Amygdala (tissue), 56 donors: ENCODE measurements at regions not wholly inside any gene's neighbourhood (a gene's known extent, or its start where the extent isn't known, plus 50 kb on each side); places are given as distances from the start of the nearest gene placed in this dataset.

Experiments used
- DNase-seq, 56 donors: peaks; one replicate each; lab custom pipeline; 2025; lab: John Stamatoyannopoulos, UW

- DNase-seq: no peak
Measured at GRCh38 chr10:44301781-44302355, 83.0 kb downstream of the CXCL12 start.

- DNase-seq: peak in 7 of 56 donors; percentile 30 to 78 (median 47)
Measured at GRCh38 chr10:44300666-44301649, 83.9 kb downstream of the CXCL12 start.

DNA sequence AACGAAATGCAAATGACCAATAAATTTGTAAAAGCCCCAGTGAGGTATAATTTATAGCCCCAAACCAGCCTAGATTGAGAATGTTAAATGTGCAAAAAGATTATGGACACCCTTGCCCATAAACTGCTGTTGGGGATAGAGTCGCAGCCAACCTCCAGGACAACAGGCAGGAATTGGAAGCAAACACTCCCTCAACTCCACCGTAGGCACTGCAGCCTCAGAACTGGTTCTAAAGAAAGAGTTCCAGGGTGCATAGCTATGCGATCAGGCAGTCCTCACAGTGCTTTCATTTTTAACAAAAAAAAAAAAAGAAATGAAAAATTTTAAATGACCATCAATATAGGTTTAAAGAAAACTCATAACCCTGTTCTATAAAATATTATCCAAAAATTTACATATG, 86.2 kb downstream of the CXCL12 start:
- no peak for DNase-seq

GRCh38 chr10:44297963-44298362, 86.9 kb downstream of the CXCL12 start:
- no peak for DNase-seq

DNA sequence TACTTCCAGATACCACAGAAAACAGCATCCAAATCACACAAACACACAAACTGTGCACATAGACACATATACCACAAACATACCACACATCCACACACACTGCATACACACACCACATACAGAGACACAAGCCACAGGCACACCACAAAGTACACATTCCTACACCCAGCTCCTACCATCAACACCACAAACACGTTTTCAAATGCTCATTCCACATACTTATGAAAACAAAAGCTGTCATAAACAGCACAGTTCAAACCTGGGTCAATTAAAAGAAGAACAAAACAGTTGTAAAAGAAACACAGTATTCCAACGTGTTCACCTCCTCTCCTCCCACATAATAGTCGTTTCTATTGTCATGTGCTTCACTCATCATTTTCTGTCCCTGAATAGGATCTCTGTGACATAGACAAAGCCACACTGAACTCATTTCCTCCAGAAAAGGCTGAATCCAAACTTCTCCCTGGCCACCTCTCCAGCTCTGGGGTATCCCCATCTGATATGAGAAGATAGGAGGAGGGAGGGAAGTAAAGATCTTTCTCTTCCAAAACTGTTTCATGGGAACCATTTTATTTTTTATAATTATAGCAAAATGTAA, 89.2 kb downstream of the CXCL12 start:
- no peak for DNase-seq

DNA sequence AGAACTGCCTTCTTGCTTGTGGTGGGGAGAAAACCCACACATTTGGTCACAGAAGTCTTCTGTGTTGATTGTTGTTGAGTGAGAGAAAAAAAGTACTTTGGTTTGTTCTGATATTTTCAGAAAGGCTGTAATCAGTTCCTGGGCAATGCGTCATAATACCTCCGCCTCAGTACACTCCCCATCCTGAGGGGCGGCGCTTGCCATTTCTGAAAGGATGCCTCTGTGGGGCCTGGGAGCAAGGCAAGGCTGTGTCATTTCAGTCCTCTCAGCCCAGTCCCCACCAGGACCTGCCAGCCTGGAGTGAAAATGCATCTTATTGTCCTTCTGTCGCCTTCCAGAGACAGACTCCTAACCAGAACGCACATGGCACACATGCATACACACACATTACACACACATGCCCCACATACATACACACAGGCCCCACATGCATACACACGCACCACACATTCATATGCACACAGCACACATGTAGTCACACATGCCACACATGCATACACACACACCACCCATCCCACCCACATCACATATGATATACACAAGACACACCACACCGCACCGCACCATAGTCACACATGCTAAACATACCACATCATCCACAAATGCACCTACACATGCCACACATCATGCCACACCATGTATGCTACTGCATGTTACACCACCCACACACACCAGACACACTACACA, 90.0 kb downstream of the CXCL12 start:
- DNase-seq: peak in 1 of 56 donors; percentile 32

GRCh38 chr10:44293842-44294241, 91.1 kb downstream of the CXCL12 start:
- no peak for DNase-seq

DNA sequence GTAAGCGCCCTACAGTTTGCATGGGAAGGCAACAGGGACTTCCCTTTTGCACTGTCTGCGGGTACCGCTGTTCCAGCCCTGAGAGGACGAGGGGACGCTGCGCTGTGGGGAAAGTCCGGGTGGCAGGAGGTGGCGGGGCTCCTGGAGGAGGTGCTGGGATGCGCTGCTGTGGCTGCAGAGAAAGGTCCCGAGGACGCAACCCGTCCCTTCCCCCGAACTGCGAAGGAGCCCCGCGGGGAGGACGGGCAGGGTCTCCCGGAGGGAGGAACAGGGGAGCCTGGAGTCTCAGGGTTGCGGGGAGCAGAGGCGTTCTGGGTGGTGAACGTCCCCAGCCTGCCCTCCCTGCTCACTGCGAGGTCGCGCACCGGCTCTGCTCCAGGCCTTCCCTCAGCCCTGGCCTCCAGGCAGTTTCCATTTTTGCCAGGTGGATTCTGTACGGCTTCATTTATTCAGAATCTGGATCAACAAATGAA, 91.6 kb downstream of the CXCL12 start:
- DNase-seq: peak in 1 of 56 donors; percentile 29

- DNase-seq: peak in 6 of 56 donors; percentile 25 to 59 (median 38)
Measured at GRCh38 chr10:44292390-44293002, 92.4 kb downstream of the CXCL12 start.

DNA sequence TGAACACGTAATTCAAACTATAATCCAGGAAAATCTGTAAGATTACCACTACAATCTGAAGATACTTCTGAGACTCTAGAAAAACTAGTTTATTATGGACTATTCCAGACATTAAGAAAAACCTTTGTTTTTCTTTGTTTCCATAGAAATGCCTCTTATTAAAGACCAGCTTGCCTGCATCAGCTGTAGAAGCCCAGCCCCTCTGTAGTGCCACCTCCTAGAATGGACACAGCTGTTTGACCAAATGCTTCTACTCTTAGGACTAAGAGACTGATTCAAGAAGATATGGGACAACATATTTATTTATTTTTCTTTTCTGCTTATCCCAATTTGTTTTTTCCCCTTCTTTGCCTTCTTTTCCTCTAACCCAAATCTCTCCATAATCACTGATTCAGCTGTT, 93.8 kb downstream of the CXCL12 start:
- DNase-seq: no peak

DNA sequence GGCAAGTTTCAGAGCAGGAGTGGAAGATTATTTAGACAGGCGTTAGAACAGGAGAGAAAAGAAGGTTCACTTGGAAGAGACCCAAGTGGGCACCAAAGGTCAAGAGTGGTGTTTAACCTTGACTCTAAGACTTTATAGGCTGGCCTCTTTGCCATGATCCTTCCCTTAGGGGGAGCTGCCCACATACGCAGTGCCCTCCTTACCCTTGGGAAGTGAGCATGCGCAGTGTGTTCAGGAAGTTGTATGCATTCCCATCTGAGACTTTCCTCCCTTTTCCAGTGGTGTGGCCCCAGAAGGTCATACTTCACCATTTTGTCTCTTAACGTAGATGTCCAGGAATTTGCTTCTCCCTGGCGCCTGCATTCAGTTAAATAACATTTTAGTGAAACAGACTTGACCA, 95.8 kb downstream of the CXCL12 start:
- no peak for DNase-seq

- no peak for DNase-seq
Measured at GRCh38 chr10:44287408-44287807, 97.5 kb downstream of the CXCL12 start.

- no peak for DNase-seq
Measured at GRCh38 chr10:44284198-44285084, 100.5 kb downstream of the CXCL12 start.

- DNase-seq: no peak
Measured at GRCh38 chr10:44282626-44283300, 102.1 kb downstream of the CXCL12 start.

DNA sequence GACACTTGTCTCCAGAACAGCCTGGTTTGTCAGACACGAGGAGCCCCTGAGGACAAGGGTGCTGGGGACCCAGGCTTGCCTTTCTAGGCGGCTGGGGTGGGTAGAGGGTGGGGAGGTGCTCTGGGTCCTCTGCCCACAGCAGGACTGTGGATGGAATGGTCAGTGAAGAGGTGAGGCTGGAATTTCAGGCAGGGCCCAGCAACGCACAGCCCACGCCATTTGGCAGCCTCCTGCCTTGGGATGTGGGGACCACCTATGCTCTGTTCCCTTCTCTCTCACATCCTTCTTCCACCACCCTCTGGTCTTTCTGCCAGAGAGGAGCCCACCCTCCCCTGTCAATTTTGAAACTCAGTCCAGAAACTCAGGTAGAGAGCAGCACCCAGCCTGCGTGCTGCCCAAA, 103.2 kb downstream of the CXCL12 start:
- DNase-seq: no peak

DNA sequence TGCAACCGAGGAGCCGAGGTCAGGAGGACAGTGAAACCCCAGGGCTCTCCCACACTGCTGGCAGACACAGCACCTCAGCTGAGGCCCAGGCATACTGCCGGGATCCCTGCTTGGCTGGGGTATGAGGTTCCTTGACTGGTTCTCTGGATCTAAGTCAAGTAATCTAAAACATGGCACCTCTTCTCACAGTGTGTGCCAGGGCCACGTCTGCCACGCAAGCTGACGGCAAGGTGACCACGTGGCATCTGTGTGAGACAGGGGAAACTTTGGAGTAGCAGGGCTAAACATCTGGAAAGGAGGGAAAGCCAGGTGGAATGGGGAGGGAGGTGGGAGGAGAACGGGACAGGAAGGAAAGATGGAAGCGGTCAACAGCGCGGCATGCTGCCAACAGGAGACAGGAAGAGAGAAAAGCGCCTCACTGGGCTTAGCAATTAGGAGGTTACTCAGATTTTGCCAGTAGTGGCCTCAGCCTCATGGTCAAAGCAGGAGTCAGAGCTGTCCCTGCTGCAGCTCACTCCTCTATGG, 103.7 kb downstream of the CXCL12 start:
- no peak for DNase-seq

- DNase-seq: no peak
Measured at GRCh38 chr10:44280226-44281014, 104.5 kb downstream of the CXCL12 start.
